Fibroblast of lung (primary cell): ENCODE measurements at regions not wholly inside any gene's neighbourhood (a gene's known extent, or its start where the extent isn't known, plus 50 kb on each side); places are given as distances from the start of the nearest gene placed in this dataset.

Experiments
- CTCF ChIP-seq, 2 donors: IDR thresholded peaks in 1 of 2; conservative IDR thresholded peaks in 1 of 2; 1 replicate in 1 of 2; 2 replicates in 1 of 2; pipeline ENCODE4 v1.5.1; 2011 to 2012; ENCODE audit warnings: low read length in 2 of 2, control low read depth in 1 of 2, inconsistent platforms in 1 of 2, low read depth in 1 of 2, mild to moderate bottlenecking in 1 of 2
- EZH2 ChIP-seq: IDR thresholded peaks from 2 replicates; pipeline ENCODE4 v1.5.1; 2012; ENCODE audit warnings: low read length, control low read depth, mild to moderate bottlenecking; ENCODE audit errors: missing control alignments

DNA sequence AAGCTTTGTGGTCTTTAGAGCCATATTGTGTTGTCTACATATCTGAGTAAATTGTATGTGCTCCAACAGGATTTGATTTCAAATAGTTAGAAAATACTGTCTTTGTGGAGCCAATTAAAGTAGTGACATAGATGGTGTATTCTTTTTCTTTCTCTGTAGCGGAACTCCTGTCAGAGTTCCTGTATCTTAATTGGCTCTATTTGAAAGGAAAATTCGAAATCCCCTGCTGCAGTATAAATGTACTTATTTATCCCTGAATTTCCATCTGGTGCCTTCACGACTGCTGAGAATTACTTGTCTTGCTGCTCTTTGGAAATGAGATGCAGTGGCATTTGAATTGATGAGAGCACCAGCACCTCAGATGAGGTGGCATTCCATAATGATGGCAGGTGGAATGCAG lies 546.7 kb upstream of the SGCD start:
- TF ChIP-seq CTCF (conservative IDR thresholded peaks at IDR 0.05 in 1 of 2, IDR thresholded peaks at IDR 0.05 in 1 of 2; ENCODE audit: low read depth in 1 of 2, low read length in 2 of 2) (no peak), EZH2 (no peak)
